GM18909 (cell line): ENCODE measurements at regions not wholly inside any gene's neighbourhood (a gene's known extent, or its start where the extent isn't known, plus 50 kb on each side); places are given as distances from the start of the nearest gene placed in this dataset.

Experiments used
- ATAC-seq: cut with Tn5 transposase; IDR thresholded peaks from one replicate; pipeline ENCODE4 v1.9.1; 2021; ENCODE audit warnings: mild to moderate bottlenecking; ENCODE audit not compliant: unreplicated experiment, poor library complexity

GRCh38 chr2:236974148-236974547, 111.5 kb upstream of the COPS8 start:
- no peak for ATAC-seq

- no peak for ATAC-seq
Measured at GRCh38 chr2:236974752-236975151, 110.9 kb upstream of the COPS8 start.

GRCh38 chr2:236975766-236976165, 109.9 kb upstream of the COPS8 start:
- ATAC-seq = no peak

GRCh38 chr2:236976266-236977062, 109.2 kb upstream of the COPS8 start:
- ATAC-seq = no peak

GRCh38 chr2:236977063-236977851, 108.4 kb upstream of the COPS8 start:
- ATAC-seq = no peak

- ATAC-seq = no peak
Measured at GRCh38 chr2:236977852-236978398, 107.8 kb upstream of the COPS8 start.

GRCh38 chr2:236979664-236980063, 106.0 kb upstream of the COPS8 start:
- no peak for ATAC-seq

GRCh38 chr2:236980961-236981360, 104.7 kb upstream of the COPS8 start:
- no peak for ATAC-seq

- no peak for ATAC-seq
Measured at GRCh38 chr2:236981701-236982485, 103.8 kb upstream of the COPS8 start.

- ATAC-seq = no peak
Measured at GRCh38 chr2:236982693-236983455, 102.8 kb upstream of the COPS8 start.

- no peak for ATAC-seq
Measured at GRCh38 chr2:236984046-236984445, 101.6 kb upstream of the COPS8 start.

- no peak for ATAC-seq
Measured at GRCh38 chr2:236985761-236986339, 99.8 kb upstream of the COPS8 start.

GRCh38 chr2:236986524-236987330, 99.0 kb upstream of the COPS8 start:
- no peak for ATAC-seq

- no peak for ATAC-seq
Measured at GRCh38 chr2:236988216-236988615, 97.5 kb upstream of the COPS8 start.

- no peak for ATAC-seq
Measured at GRCh38 chr2:236988690-236989624, 96.7 kb upstream of the COPS8 start.

GRCh38 chr2:236990552-236990951, 95.1 kb upstream of the COPS8 start:
- no peak for ATAC-seq

- ATAC-seq = no peak
Measured at GRCh38 chr2:236991874-236992273, 93.8 kb upstream of the COPS8 start.

GRCh38 chr2:236993286-236993685, 92.4 kb upstream of the COPS8 start:
- ATAC-seq = no peak
